ENCODE measurements at regions not wholly inside any gene's neighbourhood (a gene's known extent, or its start where the extent isn't known, plus 50 kb on each side); places are given as distances from the start of the nearest gene placed in this dataset.

DNA sequence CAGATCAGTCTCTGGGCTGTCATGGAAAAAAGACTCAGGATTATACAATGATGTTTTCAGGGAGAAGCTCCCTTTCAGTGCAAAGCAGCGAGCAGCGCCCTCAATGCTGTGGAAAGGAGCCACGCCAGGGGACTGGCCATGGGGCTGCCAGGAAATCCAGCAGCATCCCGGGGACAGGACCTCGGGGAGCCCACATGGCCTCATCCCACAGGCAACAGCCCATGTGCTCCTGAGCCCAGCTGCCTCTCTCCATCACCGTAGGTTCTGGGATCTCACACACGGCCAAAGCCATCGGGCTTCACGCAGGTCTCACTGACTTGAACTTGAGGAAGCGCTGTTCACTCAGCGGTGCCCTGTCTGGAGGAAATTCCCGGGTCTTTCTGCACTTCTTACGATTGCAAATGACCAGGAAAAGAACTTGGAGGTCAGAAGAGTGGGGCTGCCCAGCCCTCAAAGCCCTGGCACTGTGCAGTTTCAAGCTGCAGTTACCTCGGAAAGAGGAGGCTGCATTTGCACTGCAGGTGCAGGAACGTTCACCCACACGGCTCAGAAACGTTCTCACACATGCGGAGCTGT lies 125.9 kb upstream of the THBS2 start:
- no peak for DNase-seq
- ATAC-seq, result no peak
- no peak for TF ChIP-seq CTCF (IDR thresholded peaks at IDR 0.05)
- H3K27ac ChIP-seq, result no peak overlapping the region
- H3K9me3 ChIP-seq, result no peaks in the 10 kb centered on the region
- H3K4me1 ChIP-seq, result no peaks in the 10 kb centered on the region
- intact Hi-C loops (cut with DNase I), result no loop called here
- H3K27me3 ChIP-seq, result no peaks in the 10 kb centered on the region
- H3K36me3 ChIP-seq, result no peaks in the 10 kb centered on the region
- WGBS, 2 donors, result 66 to 76% methylated on average over 18 of the region's 18 CpGs
- no peak overlapping the region for H3K4me3 ChIP-seq
- FAIRE-seq, result no peak

- Histone ChIP-seq H3K27me3 (no peaks in the 10 kb centered on the region), H3K27ac (no peak overlapping the region), H3K36me3 (no peaks in the 10 kb centered on the region), H3K4me1 (no peaks in the 10 kb centered on the region), H3K4me3 (no peak overlapping the region), H3K9me3 (no peaks in the 10 kb centered on the region)
- FAIRE-seq, result no peak
- ATAC-seq, result no peak
- DNase-seq, result no peak
- no peak for TF ChIP-seq CTCF (IDR thresholded peaks at IDR 0.05)
- intact Hi-C loops (cut with DNase I), result no loop called here
- WGBS, 2 donors, result 71 to 79% methylated on average over 22 of the region's 22 CpGs
These were observed 125.2 kb upstream of the THBS2 start for GRCh38 chr6:169378620-169379381.

DNA sequence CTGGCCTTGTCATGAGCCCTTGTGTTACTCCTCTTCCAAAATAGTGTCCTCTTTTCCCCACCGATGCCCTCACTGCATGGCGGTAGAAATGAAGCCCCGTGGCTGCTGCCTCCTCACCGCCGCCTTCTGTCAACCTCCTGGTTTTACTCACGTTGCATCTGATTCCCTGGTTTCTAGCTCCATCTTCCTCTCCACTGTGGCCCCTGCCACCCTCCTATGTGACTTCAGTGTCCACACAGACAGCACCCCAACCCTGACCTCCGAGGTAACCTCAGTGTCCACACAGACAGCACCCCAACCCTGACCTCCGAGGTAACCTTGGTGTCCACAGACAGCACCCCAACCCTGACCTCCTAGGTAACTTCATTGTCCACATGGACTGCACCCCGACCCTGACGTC lies 122.8 kb upstream of the THBS2 start:
- no peak for FAIRE-seq
- no peak overlapping the region for H3K4me3 ChIP-seq
- no peaks in the 10 kb centered on the region for H3K27me3 ChIP-seq
- no peaks in the 10 kb centered on the region for H3K36me3 ChIP-seq
- no peak for TF ChIP-seq CTCF (IDR thresholded peaks at IDR 0.05)
- DNase-seq, result no peak
- H3K4me1 ChIP-seq, result no peaks in the 10 kb centered on the region
- no peak overlapping the region for H3K27ac ChIP-seq
- no peaks in the 10 kb centered on the region for H3K9me3 ChIP-seq
- 87 to 92% methylated on average over 10 of the region's 10 CpGs for WGBS, 2 donors
- no peak for ATAC-seq
- intact Hi-C loops (cut with DNase I), result no loop called here

- no peaks in the 10 kb centered on the region for H3K9me3 ChIP-seq
- intact Hi-C loops (cut with DNase I), result no loop called here
- no peak for DNase-seq
These were observed 118.9 kb upstream of the THBS2 start for GRCh38 chr6:169372589-169372988.

More at GRCh38 chr6:169372589-169372988, 118.9 kb upstream of the THBS2 start:
- Histone ChIP-seq H3K27me3 (no peaks in the 10 kb centered on the region), H3K36me3 (no peaks in the 10 kb centered on the region), H3K4me3 (no peak overlapping the region), H3K4me1 (no peaks in the 10 kb centered on the region), H3K27ac (no peak overlapping the region)
- ATAC-seq, result no peak
- WGBS, 2 donors, result 56 to 66% methylated on average over 5 of the region's 5 CpGs
- no peak for TF ChIP-seq CTCF (IDR thresholded peaks at IDR 0.05)
- no peak for FAIRE-seq
